GM12892 (cell line): ENCODE measurements at regions not wholly inside any gene's neighbourhood (a gene's known extent, or its start where the extent isn't known, plus 50 kb on each side); places are given as distances from the start of the nearest gene placed in this dataset.

Experiments
- DNase-seq: peaks from one replicate; pipeline ENCODE4 v3.0.0; 2011; ENCODE audit not compliant: insufficient read length
- FAIRE-seq: peaks from 2 replicates; lab custom pipeline; 2011; peaks lifted over from hg19 to GRCh38; lab: Jason Lieb, UNC
- POLR2A ChIP-seq: IDR thresholded peaks from 2 replicates; pipeline ENCODE4 v1.6.1; 2011; ENCODE audit warnings: low read depth, low read length, control low read depth
- POLR2AphosphoS5 ChIP-seq: IDR thresholded peaks from 2 replicates; pipeline ENCODE4 v1.6.1; 2011; ENCODE audit warnings: low read depth, low read length, control low read depth
- TAF1 ChIP-seq: IDR thresholded peaks from 2 replicates; pipeline ENCODE4 v1.6.1; 2011; ENCODE audit warnings: low read depth, mild to moderate bottlenecking, control low read depth, low read length, borderline replicate concordance

DNA sequence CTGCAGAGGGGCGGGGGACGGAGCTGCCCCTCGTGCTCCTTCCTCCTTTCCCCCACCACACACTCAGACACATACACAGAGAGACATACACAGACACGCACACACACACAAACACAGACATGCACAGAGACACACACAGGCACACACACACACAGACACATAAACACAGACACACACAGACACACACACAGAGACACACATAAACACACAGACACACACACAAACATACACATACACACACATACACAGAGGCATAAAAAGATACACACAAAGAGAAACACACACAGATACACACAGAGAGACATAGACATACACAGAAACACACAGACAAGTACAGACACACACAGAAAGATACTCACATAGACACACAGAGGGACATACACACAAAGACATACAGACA, 136.0 kb downstream of the UQCRFS1 start:
- FAIRE-seq, result no peak
- TF ChIP-seq TAF1, result no peak
- no peak for DNase-seq

DNA sequence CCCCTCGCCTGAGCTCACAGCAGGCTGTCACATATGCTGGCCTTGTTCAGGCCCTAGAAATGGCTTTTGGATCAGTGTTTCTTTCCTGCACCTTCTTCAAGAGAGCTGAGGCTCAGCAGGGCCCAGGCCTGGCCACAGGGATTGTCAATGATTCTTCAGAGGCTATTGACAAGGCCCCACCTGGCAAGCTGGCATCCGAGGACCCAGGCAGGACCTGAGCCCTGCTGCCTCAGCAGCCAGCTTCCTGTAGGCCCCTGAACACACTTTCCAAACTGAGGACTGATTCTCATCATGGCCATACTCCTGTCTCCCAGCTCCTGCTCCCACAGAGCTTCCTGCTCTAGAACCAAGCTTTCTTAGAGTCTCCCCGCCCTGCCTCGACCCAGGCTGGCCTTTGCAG, 136.8 kb downstream of the UQCRFS1 start:
- TF ChIP-seq TAF1 (no peak), POLR2AphosphoS5 (no peak), POLR2A (no peak)
- DNase-seq (no peak), FAIRE-seq (no peak)

DNA sequence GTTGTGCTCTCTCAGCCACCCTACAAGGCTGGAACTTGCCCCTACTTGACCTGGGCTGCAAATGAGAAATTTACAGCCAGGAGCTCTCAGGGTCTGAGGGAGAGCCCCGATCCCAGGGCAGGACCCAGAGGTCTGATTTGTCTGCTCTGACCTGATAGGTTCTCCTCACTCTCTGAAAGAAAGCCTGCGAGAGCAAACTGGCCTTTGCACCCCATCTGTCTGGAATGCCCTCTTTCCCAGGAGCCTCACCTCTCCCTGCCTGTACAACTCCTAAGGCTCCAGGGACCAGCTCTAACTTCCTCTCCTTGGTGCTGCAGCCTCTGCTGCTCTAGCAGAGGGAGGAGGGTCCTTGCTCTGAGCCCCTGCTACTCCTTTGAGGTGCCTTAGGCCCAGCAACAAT, 137.8 kb downstream of the UQCRFS1 start:
- DNase-seq (no peak), FAIRE-seq (no peak)
- TF ChIP-seq POLR2A (no peak), POLR2AphosphoS5 (no peak), TAF1 (no peak)

DNA sequence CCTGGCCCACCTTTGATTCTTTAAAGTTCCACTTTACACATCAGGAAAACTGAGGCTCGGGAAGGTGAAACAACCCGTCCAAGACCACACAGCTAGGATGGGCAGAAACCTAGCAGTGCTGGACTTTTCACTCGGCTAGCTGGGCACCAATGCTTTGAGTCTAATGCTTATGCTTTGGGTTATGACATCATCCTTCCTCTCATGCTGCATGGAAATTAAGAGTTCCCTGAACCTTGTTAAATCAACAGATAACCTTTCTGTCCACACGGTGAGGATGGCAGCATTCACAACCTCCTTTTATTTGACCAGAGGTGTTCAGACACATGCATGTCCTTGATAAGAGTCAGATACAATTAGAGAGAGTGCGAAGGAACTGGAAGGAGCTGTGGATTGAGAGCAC, 138.4 kb downstream of the UQCRFS1 start:
- no peak for FAIRE-seq
- TF ChIP-seq POLR2AphosphoS5 (no peak), POLR2A (no peak), TAF1 (no peak)
- DNase-seq, result no peak

DNA sequence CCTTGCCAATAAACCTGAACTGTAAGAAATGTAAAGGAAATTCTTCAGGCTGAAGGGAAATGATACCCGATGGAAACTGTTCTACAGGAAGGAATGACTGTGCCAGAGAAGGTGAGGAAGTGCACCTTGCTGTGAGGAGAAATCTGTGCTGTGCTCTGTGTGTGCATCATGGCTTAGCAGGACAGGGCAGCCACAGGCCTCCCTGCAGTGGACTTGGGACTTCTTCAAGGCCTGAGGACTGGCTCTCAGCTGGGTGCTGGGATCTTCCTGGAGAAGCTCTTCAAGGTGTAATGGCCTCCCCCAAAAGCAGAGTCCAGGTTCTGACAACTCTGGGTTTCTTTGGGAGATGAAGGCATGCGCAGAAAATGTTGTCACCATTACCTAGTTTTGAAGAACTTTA, 145.1 kb downstream of the UQCRFS1 start:
- DNase-seq (no peak), FAIRE-seq (no peak)
- TF ChIP-seq TAF1, result no peak
- no peak for TF ChIP-seq POLR2A
- no peak for TF ChIP-seq POLR2AphosphoS5

DNA sequence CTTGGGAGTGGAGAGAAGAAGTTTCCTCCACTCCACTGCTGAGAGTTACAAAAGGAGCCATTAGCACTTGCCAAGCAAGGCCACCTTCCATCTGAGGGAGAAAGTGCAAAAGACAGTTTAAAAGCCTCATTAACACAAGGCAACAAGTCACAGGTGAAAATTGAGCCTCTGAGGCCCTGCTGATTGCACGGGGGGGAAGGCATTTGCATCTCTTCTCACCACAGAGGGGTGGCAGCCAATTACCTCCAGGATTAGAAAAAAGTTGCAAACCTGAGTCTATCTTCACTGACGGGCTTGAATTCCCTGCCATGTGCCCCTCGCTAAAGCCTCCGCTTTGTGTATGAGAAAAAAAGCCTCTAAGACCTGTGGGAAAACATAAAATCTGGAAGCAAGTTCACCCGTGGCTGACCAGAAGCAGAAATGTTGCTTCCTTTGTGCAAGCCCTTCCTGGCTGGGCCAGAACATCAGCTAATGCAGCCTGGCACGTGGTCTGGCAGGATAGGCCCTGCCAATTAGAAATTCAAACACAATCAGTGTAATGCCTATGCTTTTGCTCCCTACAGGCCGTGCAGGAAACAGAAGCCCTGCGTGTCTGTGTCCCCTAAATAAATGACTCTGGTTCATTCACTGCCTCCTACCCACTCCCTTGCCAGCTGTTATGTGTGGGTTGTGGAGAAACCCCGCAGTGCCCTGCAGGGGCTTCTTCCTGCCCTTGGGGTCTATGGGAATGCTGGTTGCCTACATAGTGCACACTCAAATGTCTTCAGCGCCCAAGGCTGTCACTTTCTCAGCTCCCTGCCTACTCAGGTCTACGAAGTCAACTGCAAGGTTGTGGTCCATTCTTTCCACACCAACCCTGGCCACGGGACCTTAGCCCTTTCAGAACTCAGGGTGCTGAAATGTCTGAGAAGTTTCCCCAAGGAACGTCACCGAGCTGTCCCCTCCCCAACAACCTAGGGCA, 150.2 kb downstream of the UQCRFS1 start:
- no peak for DNase-seq
- no peak for FAIRE-seq
- TF ChIP-seq POLR2A, result no peak

DNA sequence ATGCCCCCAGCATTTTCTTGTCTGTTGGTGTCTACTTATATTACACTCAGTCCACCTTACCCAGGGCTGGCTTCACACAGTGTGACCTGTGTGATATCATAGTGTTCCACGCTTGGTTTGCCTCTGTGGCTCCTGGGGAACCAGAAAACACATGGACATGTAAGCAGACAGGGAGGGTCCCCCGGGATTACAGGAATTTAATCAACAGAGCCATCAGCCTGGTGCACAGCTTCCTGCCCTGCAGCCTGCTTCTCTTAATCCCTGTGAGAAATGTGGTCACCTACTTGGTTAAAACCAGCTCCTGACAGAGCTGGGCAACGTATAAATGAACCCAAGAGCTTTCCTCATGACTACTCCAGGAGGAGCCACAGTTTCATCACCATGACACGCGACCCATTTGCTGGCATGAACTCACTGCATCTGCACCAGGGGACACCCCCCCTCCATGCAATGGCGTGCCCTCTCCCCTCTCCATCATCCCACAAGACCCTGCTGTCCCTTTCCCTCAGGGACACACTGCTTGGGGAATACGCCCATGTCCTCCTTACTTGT, 152.1 kb downstream of the UQCRFS1 start:
- FAIRE-seq, result no peak
- DNase-seq, result no peak
- no peak for TF ChIP-seq TAF1
- TF ChIP-seq POLR2A, result no peak
- TF ChIP-seq POLR2AphosphoS5, result no peak

DNA sequence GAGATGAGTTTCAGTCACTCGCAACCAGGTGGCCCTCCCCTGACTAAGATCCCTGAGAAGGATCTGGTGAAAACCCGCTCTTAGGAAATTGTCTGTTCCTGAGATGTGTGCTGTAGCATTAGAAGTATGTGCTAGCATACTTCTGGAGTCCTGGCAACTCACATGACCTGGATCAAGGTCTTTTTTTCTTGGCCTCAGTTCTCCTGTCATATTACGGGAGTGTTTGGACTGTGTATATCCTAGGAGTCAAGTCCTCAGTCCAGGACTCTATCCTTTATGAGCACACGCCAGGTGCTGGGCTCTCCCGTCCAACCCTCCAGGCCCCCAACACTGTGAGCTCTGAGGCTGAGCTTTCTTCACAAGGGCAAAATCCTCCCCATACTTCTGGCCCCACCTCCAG, 156.4 kb downstream of the UQCRFS1 start:
- TF ChIP-seq POLR2A, result no peak
- no peak for DNase-seq
- no peak for FAIRE-seq

DNA sequence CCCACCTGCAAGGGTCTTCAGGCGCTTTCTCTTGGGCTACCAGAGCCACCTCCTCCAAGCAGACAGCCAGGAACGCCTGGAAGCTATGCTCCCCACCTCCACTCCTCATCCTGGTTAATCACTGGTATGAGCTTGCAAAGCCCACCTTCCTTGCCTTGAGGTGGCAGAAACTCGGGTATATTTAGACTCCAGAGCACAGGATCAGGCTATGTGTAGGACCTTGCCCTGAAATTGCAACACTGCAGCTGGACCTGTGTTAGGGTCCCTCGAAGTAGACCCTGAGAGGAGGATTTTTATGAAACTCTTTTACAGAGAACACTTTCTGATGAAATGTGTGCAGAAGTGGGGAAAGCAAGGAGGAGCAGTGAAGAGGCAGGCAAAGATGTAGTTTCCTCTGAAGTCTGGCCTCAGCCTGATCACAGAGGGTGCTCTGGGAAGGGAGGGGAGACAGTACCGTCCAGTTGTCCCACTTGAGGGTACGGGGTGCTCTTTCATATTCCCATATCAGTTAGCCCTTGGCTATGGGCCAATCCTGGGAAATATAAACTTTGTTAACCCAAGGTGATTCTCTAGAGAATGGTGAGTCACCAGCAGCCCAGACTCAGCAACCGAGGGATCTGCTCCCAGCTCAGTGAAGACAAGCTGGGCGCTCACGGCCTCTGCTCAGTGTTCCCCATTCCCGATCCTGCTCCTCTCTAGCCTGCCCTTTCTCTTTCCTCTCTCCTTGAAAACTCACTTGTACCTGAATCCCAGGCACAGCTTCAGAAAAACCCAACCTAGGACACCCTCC, 157.9 kb downstream of the UQCRFS1 start:
- DNase-seq (no peak), FAIRE-seq (no peak)
- TF ChIP-seq POLR2AphosphoS5 (no peak), TAF1 (no peak), POLR2A (no peak)

DNA sequence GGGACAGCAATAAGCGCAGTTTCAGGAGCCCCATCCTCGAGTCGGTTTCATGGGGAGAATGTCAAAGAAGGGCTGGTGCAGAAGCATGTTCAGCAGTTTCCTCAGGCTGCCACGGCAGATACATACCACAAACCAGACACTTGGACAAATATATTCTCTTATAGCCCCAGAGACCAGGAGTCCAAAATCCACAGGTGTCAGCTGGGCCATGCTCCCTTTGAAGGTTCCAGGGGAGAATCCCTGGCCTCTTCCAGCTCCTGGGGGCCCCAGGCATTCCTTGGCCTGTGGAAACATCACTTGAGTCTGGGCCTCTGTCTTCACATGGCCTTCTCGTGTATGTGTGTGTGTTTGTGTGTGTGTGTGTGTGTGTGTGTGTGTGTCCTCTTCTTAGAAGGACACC, 164.1 kb downstream of the UQCRFS1 start:
- no peak for TF ChIP-seq POLR2A
- no peak for TF ChIP-seq POLR2AphosphoS5
- TF ChIP-seq TAF1, result no peak
- DNase-seq (no peak), FAIRE-seq (no peak)

DNA sequence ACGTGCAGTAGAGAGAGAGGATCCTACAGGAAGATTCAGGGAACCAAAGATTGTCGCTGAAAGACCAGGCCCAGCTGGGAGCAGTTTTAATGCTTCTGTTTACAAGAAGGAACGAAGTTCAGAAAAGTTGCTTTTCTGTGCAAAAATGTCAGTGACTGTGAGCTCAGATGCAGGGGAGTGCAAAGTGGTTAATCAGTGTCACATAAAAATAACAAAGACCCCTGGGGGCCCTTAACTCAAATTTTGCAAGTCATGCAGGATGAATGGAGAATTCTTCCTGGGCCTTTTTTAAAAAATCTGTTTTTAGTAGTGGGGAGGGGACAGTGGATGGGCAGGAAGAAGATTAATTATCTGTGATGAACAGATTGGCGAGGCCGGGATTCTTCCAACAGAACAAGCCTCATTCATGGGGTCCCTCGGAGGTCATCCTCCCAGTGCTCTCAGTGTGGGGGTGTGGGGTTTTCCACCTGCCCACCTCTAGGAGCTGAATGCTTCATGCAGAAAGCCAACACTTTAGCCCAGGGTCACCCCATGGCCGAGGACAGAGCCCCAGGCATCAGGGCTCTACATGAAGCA, 167.2 kb downstream of the UQCRFS1 start:
- no peak for FAIRE-seq
- DNase-seq, result no peak
- TF ChIP-seq POLR2A (no peak), TAF1 (no peak), POLR2AphosphoS5 (no peak)
